ENCODE measurements at regions not wholly inside any gene's neighbourhood (a gene's known extent, or its start where the extent isn't known, plus 50 kb on each side); places are given as distances from the start of the nearest gene placed in this dataset.
"Not testable (repeated sequence)": the region's sequence is repeated elsewhere in the genome, so short reads cannot be mapped to it uniquely, and the experiment has no call there.

GRCh38 chr20:26134606-26135005 lies 438.0 kb upstream of the ZNF337 start:
- Histone ChIP-seq H3K36me3 (ENCODE audit: control insufficient read depth, insufficient read depth, low read length) (no peaks in the 10 kb centered on the region), H3K27me3 (ENCODE audit: control insufficient read depth, insufficient read depth, low read length) (no peaks in the 10 kb centered on the region), H3K4me3 (ENCODE audit: low read depth, low read length) (no peak overlapping the region)
- TF ChIP-seq CTCF (IDR thresholded peaks at IDR 0.05; ENCODE audit: insufficient read depth, low read depth, low read length), result no peak
- DNase-seq (ENCODE audit: low read depth), result no peak
- ChIA-PET POLR2A (no interaction called here), CTCF (no interaction called here)

- POLR2A ChIA-PET; H3K27me3 ChIP-seq (ENCODE audit: control insufficient read depth, insufficient read depth, low read length); H3K36me3 ChIP-seq (ENCODE audit: control insufficient read depth, insufficient read depth, low read length); CTCF ChIA-PET; DNase-seq (ENCODE audit: low read depth); H3K4me3 ChIP-seq (ENCODE audit: low read depth, low read length): not testable (repeated sequence)
Measured at GRCh38 chr20:26133794-26134193, 437.1 kb upstream of the ZNF337 start.

GRCh38 chr20:26120920-26121319 lies 424.3 kb upstream of the ZNF337 start:
- CTCF ChIA-PET; H3K36me3 ChIP-seq (ENCODE audit: control insufficient read depth, insufficient read depth, low read length); POLR2A ChIA-PET; H3K27me3 ChIP-seq (ENCODE audit: control insufficient read depth, insufficient read depth, low read length); DNase-seq (ENCODE audit: low read depth); H3K4me3 ChIP-seq (ENCODE audit: low read depth, low read length): not testable (repeated sequence)

GRCh38 chr20:26094498-26094897 lies 397.8 kb upstream of the ZNF337 start:
- H3K4me3 ChIP-seq (ENCODE audit: low read depth, low read length); POLR2A ChIA-PET; H3K36me3 ChIP-seq (ENCODE audit: control insufficient read depth, insufficient read depth, low read length); DNase-seq (ENCODE audit: low read depth); H3K27me3 ChIP-seq (ENCODE audit: control insufficient read depth, insufficient read depth, low read length); CTCF ChIA-PET: not testable (repeated sequence)

GRCh38 chr20:26091921-26092320 lies 395.3 kb upstream of the ZNF337 start:
- CTCF ChIA-PET, POLR2A ChIA-PET: not testable (repeated sequence)

GRCh38 chr20:26086195-26086594 lies 389.5 kb upstream of the ZNF337 start:
- DNase-seq (ENCODE audit: low read depth); POLR2A ChIA-PET; H3K4me3 ChIP-seq (ENCODE audit: low read depth, low read length); CTCF ChIA-PET; H3K36me3 ChIP-seq (ENCODE audit: control insufficient read depth, insufficient read depth, low read length); H3K27me3 ChIP-seq (ENCODE audit: control insufficient read depth, insufficient read depth, low read length): not testable (repeated sequence)

More at GRCh38 chr20:26091921-26092320, 395.3 kb upstream of the ZNF337 start:
- DNase-seq (ENCODE audit: low read depth); H3K27me3 ChIP-seq (ENCODE audit: control insufficient read depth, insufficient read depth, low read length); H3K4me3 ChIP-seq (ENCODE audit: low read depth, low read length); H3K36me3 ChIP-seq (ENCODE audit: control insufficient read depth, insufficient read depth, low read length): not testable (repeated sequence)

GRCh38 chr20:26073972-26074371 lies 377.3 kb upstream of the ZNF337 start:
- POLR2A ChIA-PET, result not testable (repeated sequence)

GRCh38 chr20:26059324-26059723 lies 362.7 kb upstream of the ZNF337 start:
- DNase-seq (ENCODE audit: low read depth); H3K27me3 ChIP-seq (ENCODE audit: control insufficient read depth, insufficient read depth, low read length); CTCF ChIA-PET; POLR2A ChIA-PET; H3K36me3 ChIP-seq (ENCODE audit: control insufficient read depth, insufficient read depth, low read length); H3K4me3 ChIP-seq (ENCODE audit: low read depth, low read length): not testable (repeated sequence)

More at GRCh38 chr20:26073972-26074371, 377.3 kb upstream of the ZNF337 start:
- DNase-seq (ENCODE audit: low read depth); H3K36me3 ChIP-seq (ENCODE audit: control insufficient read depth, insufficient read depth, low read length); H3K27me3 ChIP-seq (ENCODE audit: control insufficient read depth, insufficient read depth, low read length); H3K4me3 ChIP-seq (ENCODE audit: low read depth, low read length); CTCF ChIA-PET: not testable (repeated sequence)

- H3K4me3 ChIP-seq (ENCODE audit: low read depth, low read length); DNase-seq (ENCODE audit: low read depth); H3K27me3 ChIP-seq (ENCODE audit: control insufficient read depth, insufficient read depth, low read length); POLR2A ChIA-PET; CTCF ChIA-PET; H3K36me3 ChIP-seq (ENCODE audit: control insufficient read depth, insufficient read depth, low read length): not testable (repeated sequence)
Measured at GRCh38 chr20:26058446-26058845, 361.8 kb upstream of the ZNF337 start.

GRCh38 chr20:26057135-26057752 lies 360.6 kb upstream of the ZNF337 start:
- H3K4me3 ChIP-seq (ENCODE audit: low read depth, low read length); H3K36me3 ChIP-seq (ENCODE audit: control insufficient read depth, insufficient read depth, low read length); H3K27me3 ChIP-seq (ENCODE audit: control insufficient read depth, insufficient read depth, low read length); CTCF ChIA-PET; POLR2A ChIA-PET; DNase-seq (ENCODE audit: low read depth): not testable (repeated sequence)

- POLR2A ChIA-PET; H3K4me3 ChIP-seq (ENCODE audit: low read depth, low read length); DNase-seq (ENCODE audit: low read depth); H3K27me3 ChIP-seq (ENCODE audit: control insufficient read depth, insufficient read depth, low read length); CTCF ChIA-PET; H3K36me3 ChIP-seq (ENCODE audit: control insufficient read depth, insufficient read depth, low read length): not testable (repeated sequence)
Measured at GRCh38 chr20:26025792-26026191, 329.1 kb upstream of the ZNF337 start.

- H3K27me3 ChIP-seq (ENCODE audit: control insufficient read depth, insufficient read depth, low read length); H3K4me3 ChIP-seq (ENCODE audit: low read depth, low read length); DNase-seq (ENCODE audit: low read depth); H3K36me3 ChIP-seq (ENCODE audit: control insufficient read depth, insufficient read depth, low read length); CTCF ChIA-PET; POLR2A ChIA-PET: not testable (repeated sequence)
Measured at GRCh38 chr20:26010942-26011276, 314.3 kb upstream of the ZNF337 start.
